ENCODE measurements at regions not wholly inside any gene's neighbourhood (a gene's known extent, or its start where the extent isn't known, plus 50 kb on each side); places are given as distances from the start of the nearest gene placed in this dataset.

DNA sequence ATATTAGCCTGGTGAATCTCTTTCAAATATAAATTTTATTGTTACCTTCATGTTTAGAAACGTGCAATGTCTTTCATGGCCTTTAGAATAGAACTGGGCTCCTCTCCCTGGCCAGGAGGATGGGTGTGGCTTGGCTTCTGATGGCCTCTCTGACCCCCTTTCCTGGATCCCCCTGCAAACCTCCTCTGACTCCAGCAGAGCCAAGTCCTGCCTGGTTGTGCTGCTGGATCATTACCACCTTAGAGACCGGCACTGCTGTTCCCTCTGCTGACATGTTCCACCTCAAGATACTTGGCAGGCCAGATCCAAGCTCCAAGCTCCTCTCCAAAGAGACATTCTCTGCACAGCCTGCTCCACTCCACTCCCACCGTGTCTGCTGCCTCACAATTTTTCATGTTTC is 823.8 kb upstream of the HS6ST1 start:
- no peak overlapping the region for H3K4me2 ChIP-seq (ENCODE audit: low read length)
- H3K9me3 ChIP-seq (ENCODE audit: control insufficient read depth, insufficient read depth, low read length): no peaks in the 10 kb centered on the region
- no peaks in the 10 kb centered on the region for H4K20me1 ChIP-seq (ENCODE audit: control insufficient read depth, insufficient read depth, low read depth, low read length)
- no peak overlapping the region for H3K27ac ChIP-seq (ENCODE audit: low read depth, low read length)
- no peaks in the 10 kb centered on the region for H3K4me1 ChIP-seq (ENCODE audit: control insufficient read depth, low read length)
- TF ChIP-seq, protein P1, sequence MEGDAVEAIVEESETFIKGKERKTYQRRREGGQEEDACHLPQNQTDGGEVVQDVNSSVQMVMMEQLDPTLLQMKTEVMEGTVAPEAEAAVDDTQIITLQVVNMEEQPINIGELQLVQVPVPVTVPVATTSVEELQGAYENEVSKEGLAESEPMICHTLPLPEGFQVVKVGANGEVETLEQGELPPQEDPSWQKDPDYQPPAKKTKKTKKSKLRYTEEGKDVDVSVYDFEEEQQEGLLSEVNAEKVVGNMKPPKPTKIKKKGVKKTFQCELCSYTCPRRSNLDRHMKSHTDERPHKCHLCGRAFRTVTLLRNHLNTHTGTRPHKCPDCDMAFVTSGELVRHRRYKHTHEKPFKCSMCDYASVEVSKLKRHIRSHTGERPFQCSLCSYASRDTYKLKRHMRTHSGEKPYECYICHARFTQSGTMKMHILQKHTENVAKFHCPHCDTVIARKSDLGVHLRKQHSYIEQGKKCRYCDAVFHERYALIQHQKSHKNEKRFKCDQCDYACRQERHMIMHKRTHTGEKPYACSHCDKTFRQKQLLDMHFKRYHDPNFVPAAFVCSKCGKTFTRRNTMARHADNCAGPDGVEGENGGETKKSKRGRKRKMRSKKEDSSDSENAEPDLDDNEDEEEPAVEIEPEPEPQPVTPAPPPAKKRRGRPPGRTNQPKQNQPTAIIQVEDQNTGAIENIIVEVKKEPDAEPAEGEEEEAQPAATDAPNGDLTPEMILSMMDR (IDR thresholded peaks at IDR 0.05; ENCODE audit: low read depth, low read length, poor library complexity, severe bottlenecking): no peak
- TF ChIP-seq EZH2phosphoT487 (IDR thresholded peaks at IDR 0.05; ENCODE audit: borderline replicate concordance, low read length): no peak
- H3K27me3 ChIP-seq (ENCODE audit: control insufficient read depth, low read length): no peaks in the 10 kb centered on the region
- H3K36me3 ChIP-seq (ENCODE audit: control insufficient read depth, low read length): no peaks in the 10 kb centered on the region
- no peaks in the 10 kb centered on the region for H3K9me2 ChIP-seq (replicated peaks; ENCODE audit: control insufficient read depth, low read length)
- H3K79me2 ChIP-seq (ENCODE audit: control insufficient read depth, low read length): no peaks in the 10 kb centered on the region
- H3K4me3 ChIP-seq (ENCODE audit: low read length): no peak overlapping the region
- no peaks in the 10 kb centered on the region for H3F3A ChIP-seq (ENCODE audit: control insufficient read depth, insufficient read depth)

DNA sequence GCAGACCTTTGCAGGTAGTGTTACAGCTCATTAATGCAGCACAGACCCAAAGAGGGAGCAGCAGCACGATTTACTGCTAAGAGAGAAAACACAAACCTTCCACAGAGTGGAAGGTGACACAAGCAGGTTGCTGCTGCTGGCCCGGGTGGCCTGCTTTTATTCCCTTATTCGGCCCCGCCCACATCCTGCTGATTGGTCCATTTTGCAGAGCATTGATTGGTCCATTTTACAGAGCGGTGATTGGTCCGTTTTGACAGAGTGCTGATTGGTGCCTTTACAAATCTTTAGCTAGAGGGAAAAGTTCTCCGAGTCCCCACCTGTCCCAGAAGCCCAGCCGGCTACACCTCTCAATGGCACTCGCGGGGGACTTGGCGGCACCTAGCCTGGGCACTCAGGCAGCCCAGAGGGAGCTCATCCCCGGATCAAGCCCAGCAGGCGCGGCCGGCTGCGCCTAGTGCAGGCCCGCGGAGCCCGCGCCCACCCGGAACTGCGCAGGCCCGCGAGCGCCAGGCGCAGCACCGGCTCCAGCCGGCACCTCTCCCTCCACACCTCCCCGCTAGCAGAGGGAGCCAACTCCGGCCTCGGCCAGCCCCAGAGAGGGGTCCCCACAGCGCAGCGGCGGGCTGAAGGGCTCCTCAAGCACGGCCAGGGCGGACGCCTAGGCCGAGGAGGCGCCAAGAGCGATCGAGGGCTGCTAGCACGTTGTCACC is 825.6 kb upstream of the HS6ST1 start:
- Histone ChIP-seq H3K27me3 (ENCODE audit: control insufficient read depth, low read length) (no peaks in the 10 kb centered on the region), H3K9me2 (replicated peaks; ENCODE audit: control insufficient read depth, low read length) (no peaks in the 10 kb centered on the region), H3K4me2 (ENCODE audit: low read length) (no peak overlapping the region), H3K36me3 (ENCODE audit: control insufficient read depth, low read length) (no peaks in the 10 kb centered on the region), H3K4me1 (ENCODE audit: control insufficient read depth, low read length) (no peaks in the 10 kb centered on the region), H3F3A (ENCODE audit: control insufficient read depth, insufficient read depth) (no peaks in the 10 kb centered on the region), H3K9me3 (ENCODE audit: control insufficient read depth, insufficient read depth, low read length) (no peaks in the 10 kb centered on the region), H3K27ac (ENCODE audit: low read depth, low read length) (no peak overlapping the region), H3K79me2 (ENCODE audit: control insufficient read depth, low read length) (no peaks in the 10 kb centered on the region), H3K4me3 (ENCODE audit: low read length) (no peak overlapping the region), H4K20me1 (ENCODE audit: control insufficient read depth, insufficient read depth, low read depth, low read length) (no peaks in the 10 kb centered on the region)
- TF ChIP-seq, protein P1 (IDR thresholded peaks at IDR 0.05; ENCODE audit: low read depth, low read length, poor library complexity, severe bottlenecking): no peak

DNA sequence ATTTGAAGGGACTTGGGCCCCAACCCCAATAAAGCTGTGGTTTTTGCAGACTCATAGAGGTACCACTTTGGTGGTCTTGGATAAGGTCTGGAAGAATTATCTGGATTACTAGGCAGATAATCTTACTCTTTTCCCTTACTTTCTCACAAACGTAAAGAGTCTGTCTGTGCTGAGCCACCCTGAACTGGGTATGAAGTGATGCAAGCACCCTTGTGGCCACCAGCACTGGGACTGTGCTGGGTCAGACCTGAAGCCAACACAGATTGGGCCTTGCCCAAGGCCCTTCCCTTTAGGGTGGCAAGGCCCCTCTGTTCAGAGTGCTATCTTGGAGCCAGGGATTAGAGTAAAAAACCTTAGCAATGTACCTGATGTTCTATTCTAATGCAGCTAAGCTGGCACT is 827.0 kb upstream of the RAB6C start:
- H4K20me1 ChIP-seq (ENCODE audit: control insufficient read depth, insufficient read depth, low read depth, low read length): no peaks in the 10 kb centered on the region

More for the DNA sequence above, 827.0 kb upstream of the RAB6C start:
- H3K79me2 ChIP-seq (ENCODE audit: control insufficient read depth, low read length): no peaks in the 10 kb centered on the region
- H3K9me2 ChIP-seq (replicated peaks; ENCODE audit: control insufficient read depth, low read length): no peaks in the 10 kb centered on the region
- H3K36me3 ChIP-seq (ENCODE audit: control insufficient read depth, low read length): no peaks in the 10 kb centered on the region
- no peak for TF ChIP-seq EZH2phosphoT487 (IDR thresholded peaks at IDR 0.05; ENCODE audit: borderline replicate concordance, low read length)
- TF ChIP-seq, protein P1 (IDR thresholded peaks at IDR 0.05; ENCODE audit: low read depth, low read length, poor library complexity, severe bottlenecking): no peak
- H3K4me2 ChIP-seq (ENCODE audit: low read length): no peak overlapping the region
- H3K4me3 ChIP-seq (ENCODE audit: low read length): no peak overlapping the region
- H3K27me3 ChIP-seq (ENCODE audit: control insufficient read depth, low read length): no peaks in the 10 kb centered on the region
- no peaks in the 10 kb centered on the region for H3F3A ChIP-seq (ENCODE audit: control insufficient read depth, insufficient read depth)
- H3K27ac ChIP-seq (ENCODE audit: low read depth, low read length): no peak overlapping the region
- no peaks in the 10 kb centered on the region for H3K4me1 ChIP-seq (ENCODE audit: control insufficient read depth, low read length)
- no peaks in the 10 kb centered on the region for H3K9me3 ChIP-seq (ENCODE audit: control insufficient read depth, insufficient read depth, low read length)

All from DOHH2 (cell line).